Hepatocyte (in vitro differentiated cells): ENCODE measurements at regions not wholly inside any gene's neighbourhood (a gene's known extent, or its start where the extent isn't known, plus 50 kb on each side); places are given as distances from the start of the nearest gene placed in this dataset.

Experiments used
- DNase-seq: peaks from one replicate; pipeline ENCODE4 v3.0.0-alpha.2; 2016; ENCODE audit warnings: low spot score
- H2AFZ ChIP-seq: fragments of 200-600 bp; sonication (generic); 2 replicates; pipeline ENCODE4 v1.6.0; 2016; ENCODE audit warnings: antibody characterized with exemption, mild to moderate bottlenecking
- H3K27ac ChIP-seq: fragments of 200-600 bp; sonication (generic); 2 replicates; pipeline ENCODE4 v1.5.1; 2016; ENCODE audit warnings: mild to moderate bottlenecking
- H3K27me3 ChIP-seq: fragments of 200-600 bp; sonication (generic); 2 replicates; pipeline ENCODE4 v1.6.1; 2016
- H3K36me3 ChIP-seq: fragments of 200-600 bp; sonication (generic); replicated peaks from 2 replicates; pipeline ENCODE4 v1.5.1; 2016; ENCODE audit warnings: low read depth; ENCODE audit not compliant: insufficient read depth
- H3K4me1 ChIP-seq: fragments of 200-600 bp; sonication (generic); 2 replicates; pipeline ENCODE4 v1.5.1; 2016; ENCODE audit warnings: mild to moderate bottlenecking, moderate library complexity; ENCODE audit not compliant: insufficient read depth
- H3K4me2 ChIP-seq: fragments of 200-600 bp; sonication (generic); 2 replicates; pipeline ENCODE4 v1.6.0; 2016
- H3K4me3 ChIP-seq: fragments of 200-600 bp; sonication (generic); 2 replicates; pipeline ENCODE4 v1.5.1; 2016; ENCODE audit warnings: mild to moderate bottlenecking
- H3K79me2 ChIP-seq: fragments of 200-600 bp; sonication (generic); 2 replicates; pipeline ENCODE4 v1.6.0; 2017; ENCODE audit warnings: mild to moderate bottlenecking
- H3K9me2 ChIP-seq: fragments of 200-600 bp; sonication (generic); replicated peaks from 2 replicates; pipeline ENCODE4 v1.6.0; 2017; ENCODE audit warnings: mild to moderate bottlenecking; ENCODE audit not compliant: insufficient read depth
- H3K9me3 ChIP-seq: fragments of 200-600 bp; sonication (generic); 2 replicates; pipeline ENCODE4 v1.5.1; 2016; ENCODE audit warnings: low read depth, mild to moderate bottlenecking
- H4K20me1 ChIP-seq: fragments of 200-600 bp; sonication (generic); 2 replicates; pipeline ENCODE4 v1.6.0; 2016; ENCODE audit warnings: mild to moderate bottlenecking; ENCODE audit not compliant: insufficient read depth, poor library complexity, severe bottlenecking
- EZH2 ChIP-seq: fragments of 200-600 bp; sonication (generic); IDR thresholded peaks from 2 replicates; pipeline ENCODE4 v1.6.1; 2016; ENCODE audit warnings: antibody characterized with exemption, mild to moderate bottlenecking, borderline replicate concordance
- EZH2phosphoT487 ChIP-seq: fragments of 200-600 bp; sonication (generic); IDR thresholded peaks from one replicate; pipeline ENCODE4 v1.6.1; 2018; ENCODE audit warnings: antibody characterized with exemption, mild to moderate bottlenecking, low read depth, moderate library complexity; ENCODE audit not compliant: unreplicated experiment, severe bottlenecking
- WGBS: methylation state at CpG from one replicate; pipeline ENCODE4 v1.1.6; 2016; ENCODE audit warnings: low lambda C conversion rate; ENCODE audit errors: missing lambda C conversion rate; 5-methylcytosine and 5-hydroxymethylcytosine counted together
- TF ChIP-seq, protein P1 (sequence below): fragments of 200-600 bp; sonication (generic); IDR thresholded peaks from 2 replicates; pipeline ENCODE4 v1.5.1; 2016; ENCODE audit warnings: antibody characterized with exemption, mild to moderate bottlenecking; ENCODE audit not compliant: poor library complexity

DNA sequence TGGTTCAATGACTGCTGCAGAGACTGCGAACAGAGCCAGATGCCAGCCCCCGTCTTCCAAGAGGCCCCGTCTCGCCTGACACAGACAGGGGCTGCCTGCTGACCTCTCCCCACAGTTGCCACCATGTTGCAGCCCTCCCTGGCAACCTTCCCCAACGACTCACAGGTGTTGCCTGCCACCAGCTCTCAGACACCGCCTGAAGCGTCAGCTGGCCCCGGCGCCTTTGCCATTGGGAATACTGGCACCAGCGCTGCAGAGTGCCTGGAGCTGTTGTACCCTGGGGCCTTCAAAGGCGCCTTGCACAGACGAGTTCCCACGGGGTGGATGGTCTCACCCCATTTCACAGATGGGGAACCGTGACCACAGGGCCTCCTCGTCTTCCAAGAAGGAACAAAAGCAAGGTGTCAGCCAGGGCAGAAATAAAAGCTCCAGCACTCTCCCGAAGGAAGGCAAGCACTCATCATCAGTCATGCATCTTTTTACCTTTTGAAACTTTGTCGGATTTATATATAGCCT, 167.0 kb downstream of the ADSS2 start:
- TF ChIP-seq, protein P1, sequence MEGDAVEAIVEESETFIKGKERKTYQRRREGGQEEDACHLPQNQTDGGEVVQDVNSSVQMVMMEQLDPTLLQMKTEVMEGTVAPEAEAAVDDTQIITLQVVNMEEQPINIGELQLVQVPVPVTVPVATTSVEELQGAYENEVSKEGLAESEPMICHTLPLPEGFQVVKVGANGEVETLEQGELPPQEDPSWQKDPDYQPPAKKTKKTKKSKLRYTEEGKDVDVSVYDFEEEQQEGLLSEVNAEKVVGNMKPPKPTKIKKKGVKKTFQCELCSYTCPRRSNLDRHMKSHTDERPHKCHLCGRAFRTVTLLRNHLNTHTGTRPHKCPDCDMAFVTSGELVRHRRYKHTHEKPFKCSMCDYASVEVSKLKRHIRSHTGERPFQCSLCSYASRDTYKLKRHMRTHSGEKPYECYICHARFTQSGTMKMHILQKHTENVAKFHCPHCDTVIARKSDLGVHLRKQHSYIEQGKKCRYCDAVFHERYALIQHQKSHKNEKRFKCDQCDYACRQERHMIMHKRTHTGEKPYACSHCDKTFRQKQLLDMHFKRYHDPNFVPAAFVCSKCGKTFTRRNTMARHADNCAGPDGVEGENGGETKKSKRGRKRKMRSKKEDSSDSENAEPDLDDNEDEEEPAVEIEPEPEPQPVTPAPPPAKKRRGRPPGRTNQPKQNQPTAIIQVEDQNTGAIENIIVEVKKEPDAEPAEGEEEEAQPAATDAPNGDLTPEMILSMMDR, result no peak
- TF ChIP-seq EZH2 (no peak), EZH2phosphoT487 (no peak)
- DNase-seq, result no peak
- Histone ChIP-seq H3K9me2 (no peaks in the 10 kb centered on the region), H3K36me3 (no peaks in the 10 kb centered on the region), H2AFZ (no peak overlapping the region), H3K4me2 (no peak overlapping the region), H3K27ac (no peak overlapping the region), H3K27me3 (no peaks in the 10 kb centered on the region), H3K4me1 (no peaks in the 10 kb centered on the region), H3K4me3 (no peak overlapping the region), H3K79me2 (no peaks in the 10 kb centered on the region), H3K9me3 (no peaks in the 10 kb centered on the region), H4K20me1 (no peaks in the 10 kb centered on the region)
- WGBS, result 94% methylated on average over 17 of the region's 17 CpGs

GRCh38 chr1:244286341-244286740, 165.4 kb downstream of the ADSS2 start:
- Histone ChIP-seq H3K4me2 (no peak overlapping the region), H4K20me1 (no peaks in the 10 kb centered on the region), H3K36me3 (no peaks in the 10 kb centered on the region), H3K4me3 (no peak overlapping the region), H2AFZ (no peak overlapping the region), H3K4me1 (no peaks in the 10 kb centered on the region), H3K9me3 (no peaks in the 10 kb centered on the region), H3K27me3 (no peaks in the 10 kb centered on the region), H3K9me2 (no peaks in the 10 kb centered on the region), H3K79me2 (no peaks in the 10 kb centered on the region), H3K27ac (no peak overlapping the region)
- TF ChIP-seq, protein P1, result no peak
- no peak for TF ChIP-seq EZH2
- TF ChIP-seq EZH2phosphoT487, result no peak
- DNase-seq, result no peak
- 78% methylated on average over 5 of the region's 5 CpGs for WGBS

- H3K9me3 ChIP-seq, result no peaks in the 10 kb centered on the region
- H3K27ac ChIP-seq, result no peak overlapping the region
- no peak overlapping the region for H2AFZ ChIP-seq
- H3K4me1 ChIP-seq, result no peaks in the 10 kb centered on the region
- no peak overlapping the region for H3K4me3 ChIP-seq
- H3K27me3 ChIP-seq, result no peaks in the 10 kb centered on the region
- DNase-seq, result no peak
- H4K20me1 ChIP-seq, result no peaks in the 10 kb centered on the region
- no peaks in the 10 kb centered on the region for H3K36me3 ChIP-seq
- TF ChIP-seq, protein P1, result no peak
- no peak for TF ChIP-seq EZH2
- no peak for TF ChIP-seq EZH2phosphoT487
- H3K79me2 ChIP-seq, result no peaks in the 10 kb centered on the region
- WGBS, result 81% methylated on average over 1 of the region's 1 CpG
- no peak overlapping the region for H3K4me2 ChIP-seq
- no peaks in the 10 kb centered on the region for H3K9me2 ChIP-seq
Measured at GRCh38 chr1:244287726-244288125, 164.0 kb downstream of the ADSS2 start.

- Histone ChIP-seq H3K4me2 (no peak overlapping the region), H3K9me3 (no peaks in the 10 kb centered on the region)
- 100% methylated on average over 1 of the region's 1 CpG for WGBS
Measured at GRCh38 chr1:244288663-244289062, 163.0 kb downstream of the ADSS2 start.

More at GRCh38 chr1:244288663-244289062, 163.0 kb downstream of the ADSS2 start:
- Histone ChIP-seq H3K27me3 (no peaks in the 10 kb centered on the region), H3K36me3 (no peaks in the 10 kb centered on the region), H3K4me1 (no peaks in the 10 kb centered on the region), H4K20me1 (no peaks in the 10 kb centered on the region), H3K4me3 (no peak overlapping the region), H3K9me2 (no peaks in the 10 kb centered on the region), H2AFZ (no peak overlapping the region), H3K79me2 (no peaks in the 10 kb centered on the region), H3K27ac (no peak overlapping the region)
- no peak for DNase-seq
- TF ChIP-seq, protein P1, result no peak
- TF ChIP-seq EZH2phosphoT487 (no peak), EZH2 (no peak)
